Upper lobe of left lung (tissue), 4 donors: ENCODE measurements at regions not wholly inside any gene's neighbourhood (a gene's known extent, or its start where the extent isn't known, plus 50 kb on each side); places are given as distances from the start of the nearest gene placed in this dataset.

Source experiments
- POLR2A ChIP-seq, 4 donors: fragments of 450-650 bp; IDR thresholded peaks; one replicate each; pipeline ENCODE4 v1.5.1; 2016 to 2017; ENCODE audit warnings: antibody characterized with exemption in 4 of 4, mild to moderate bottlenecking in 2 of 4
- POLR2AphosphoS5 ChIP-seq, 2 donors: sonication (generic); formaldehyde crosslinking; IDR thresholded peaks; one replicate each; pipeline ENCODE4 v1.5.1; 2017; ENCODE audit warnings: antibody characterized with exemption in 2 of 2
- TF ChIP-seq, protein P1 (sequence below), 6 experiments: fragments of 450-650 bp in 4 of 6; fragments of 200-600 bp in 2 of 6; sonication (generic) in 2 of 6; IDR thresholded peaks; one replicate each; pipeline ENCODE4 v1.5.1; 2016 to 2019; ENCODE audit warnings: antibody characterized with exemption in 6 of 6

DNA sequence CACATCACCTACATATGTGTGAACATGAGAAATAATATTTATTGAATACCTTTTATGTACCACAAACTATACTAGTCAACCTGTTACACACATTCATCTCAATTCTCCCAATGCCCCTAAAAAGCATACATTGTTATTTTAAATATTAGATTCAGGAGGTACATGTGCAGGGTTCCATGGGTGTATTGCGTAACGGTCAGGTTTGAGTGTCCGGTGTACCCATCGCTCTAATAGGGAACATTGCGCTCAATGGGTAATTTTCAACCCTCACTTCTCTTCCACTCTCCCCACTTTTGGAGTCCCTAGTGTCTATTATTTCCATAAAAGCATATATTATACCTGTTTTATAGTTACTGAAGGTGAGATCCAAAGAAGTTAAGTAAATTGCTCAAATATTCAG, 82.0 kb downstream of the IFI44 start:
- TF ChIP-seq, protein P1, sequence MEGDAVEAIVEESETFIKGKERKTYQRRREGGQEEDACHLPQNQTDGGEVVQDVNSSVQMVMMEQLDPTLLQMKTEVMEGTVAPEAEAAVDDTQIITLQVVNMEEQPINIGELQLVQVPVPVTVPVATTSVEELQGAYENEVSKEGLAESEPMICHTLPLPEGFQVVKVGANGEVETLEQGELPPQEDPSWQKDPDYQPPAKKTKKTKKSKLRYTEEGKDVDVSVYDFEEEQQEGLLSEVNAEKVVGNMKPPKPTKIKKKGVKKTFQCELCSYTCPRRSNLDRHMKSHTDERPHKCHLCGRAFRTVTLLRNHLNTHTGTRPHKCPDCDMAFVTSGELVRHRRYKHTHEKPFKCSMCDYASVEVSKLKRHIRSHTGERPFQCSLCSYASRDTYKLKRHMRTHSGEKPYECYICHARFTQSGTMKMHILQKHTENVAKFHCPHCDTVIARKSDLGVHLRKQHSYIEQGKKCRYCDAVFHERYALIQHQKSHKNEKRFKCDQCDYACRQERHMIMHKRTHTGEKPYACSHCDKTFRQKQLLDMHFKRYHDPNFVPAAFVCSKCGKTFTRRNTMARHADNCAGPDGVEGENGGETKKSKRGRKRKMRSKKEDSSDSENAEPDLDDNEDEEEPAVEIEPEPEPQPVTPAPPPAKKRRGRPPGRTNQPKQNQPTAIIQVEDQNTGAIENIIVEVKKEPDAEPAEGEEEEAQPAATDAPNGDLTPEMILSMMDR (IDR thresholded peaks at IDR 0.05): no peak
- TF ChIP-seq POLR2A (IDR thresholded peaks at IDR 0.05): no peak
- TF ChIP-seq POLR2AphosphoS5 (IDR thresholded peaks at IDR 0.05): no peak
